NCI-H2081 treated with DMSO at 0.1 percent for 48 hours (cell line): ENCODE measurements at regions not wholly inside any gene's neighbourhood (a gene's known extent, or its start where the extent isn't known, plus 50 kb on each side); places are given as distances from the start of the nearest gene placed in this dataset.
"Not testable (repeated sequence)": the region's sequence is repeated elsewhere in the genome, so short reads cannot be mapped to it uniquely, and the experiment has no call there.

Experiments
- DNase-seq: peaks from one replicate; lab custom pipeline; 2025; lab: John Stamatoyannopoulos, UW

DNA sequence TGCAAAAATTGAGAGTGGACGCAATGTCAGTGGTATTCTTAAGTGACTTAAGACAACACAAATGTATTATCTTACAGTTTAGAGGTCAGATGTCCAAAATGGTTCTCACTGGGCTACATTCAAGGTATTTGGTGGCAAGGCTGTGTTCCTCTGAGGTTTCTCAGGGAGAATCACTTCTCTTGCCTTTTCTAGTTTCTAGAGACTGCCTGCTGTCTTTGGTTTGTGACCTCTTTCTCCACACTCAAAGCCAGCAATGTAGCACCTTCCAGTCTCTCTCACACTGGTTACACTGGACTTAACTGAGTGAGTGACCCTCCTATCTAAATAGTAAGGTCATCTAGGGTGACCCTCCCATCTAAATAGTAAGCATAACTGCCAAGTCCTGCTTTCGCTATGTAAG is 613.2 kb upstream of the COBL start:
- DNase-seq = no peak

DNA sequence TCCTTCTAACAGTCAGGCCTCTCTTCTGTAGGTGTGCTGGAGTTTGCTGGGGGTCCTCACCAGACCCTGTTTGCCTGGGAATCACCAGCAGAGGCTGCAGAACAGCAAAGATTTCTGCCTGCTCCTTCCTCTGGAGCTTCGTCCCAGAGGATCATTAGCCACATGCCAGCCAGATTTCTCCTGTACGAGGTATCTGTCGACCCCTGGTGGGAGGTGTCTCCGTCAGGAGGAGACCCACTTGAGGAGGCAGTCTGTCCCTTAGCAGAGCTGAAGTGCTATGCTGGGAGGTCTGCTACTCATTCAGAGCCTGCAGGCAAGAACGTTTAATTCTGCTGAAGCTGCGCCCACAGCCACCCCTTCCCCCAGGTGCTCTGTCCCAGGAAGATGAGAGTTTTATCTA is 611.1 kb upstream of the COBL start:
- no peak for DNase-seq

DNA sequence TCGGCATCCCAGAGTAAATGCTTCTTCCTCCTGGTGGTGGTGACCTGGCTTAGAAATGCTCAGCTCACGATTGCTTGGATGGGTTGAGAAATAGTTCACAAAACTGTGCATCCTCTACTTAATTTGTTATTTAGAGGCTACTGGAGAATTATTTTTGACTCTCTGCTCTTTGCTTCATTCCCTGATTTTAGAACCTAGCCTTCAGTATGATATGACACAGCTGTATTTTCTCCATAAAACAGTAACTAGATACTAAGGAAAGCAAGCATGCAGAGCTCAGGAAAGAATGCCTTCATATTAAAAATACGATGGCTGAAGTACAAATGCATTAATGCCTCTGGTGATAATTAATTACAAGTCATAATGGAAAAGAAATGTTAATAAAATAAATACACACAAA is 602.0 kb upstream of the COBL start:
- DNase-seq = no peak

DNA sequence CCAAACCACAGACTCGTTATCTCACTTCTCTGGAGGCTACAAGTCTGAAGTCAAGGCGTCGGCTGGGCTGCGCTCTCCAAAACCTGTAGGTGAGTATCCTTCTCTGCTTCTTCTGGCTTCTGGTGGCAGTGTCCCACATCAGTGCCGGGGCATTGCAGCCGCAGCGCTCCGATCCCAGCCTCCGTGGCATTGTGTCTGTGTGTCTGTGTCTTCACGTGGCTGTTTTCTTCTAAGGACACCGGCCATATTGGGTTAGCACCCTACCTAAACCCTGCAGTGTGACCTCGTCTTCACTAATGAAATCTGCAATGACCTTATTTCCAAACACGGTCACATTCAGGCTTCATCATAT is 584.9 kb upstream of the COBL start:
- DNase-seq = no peak

DNA sequence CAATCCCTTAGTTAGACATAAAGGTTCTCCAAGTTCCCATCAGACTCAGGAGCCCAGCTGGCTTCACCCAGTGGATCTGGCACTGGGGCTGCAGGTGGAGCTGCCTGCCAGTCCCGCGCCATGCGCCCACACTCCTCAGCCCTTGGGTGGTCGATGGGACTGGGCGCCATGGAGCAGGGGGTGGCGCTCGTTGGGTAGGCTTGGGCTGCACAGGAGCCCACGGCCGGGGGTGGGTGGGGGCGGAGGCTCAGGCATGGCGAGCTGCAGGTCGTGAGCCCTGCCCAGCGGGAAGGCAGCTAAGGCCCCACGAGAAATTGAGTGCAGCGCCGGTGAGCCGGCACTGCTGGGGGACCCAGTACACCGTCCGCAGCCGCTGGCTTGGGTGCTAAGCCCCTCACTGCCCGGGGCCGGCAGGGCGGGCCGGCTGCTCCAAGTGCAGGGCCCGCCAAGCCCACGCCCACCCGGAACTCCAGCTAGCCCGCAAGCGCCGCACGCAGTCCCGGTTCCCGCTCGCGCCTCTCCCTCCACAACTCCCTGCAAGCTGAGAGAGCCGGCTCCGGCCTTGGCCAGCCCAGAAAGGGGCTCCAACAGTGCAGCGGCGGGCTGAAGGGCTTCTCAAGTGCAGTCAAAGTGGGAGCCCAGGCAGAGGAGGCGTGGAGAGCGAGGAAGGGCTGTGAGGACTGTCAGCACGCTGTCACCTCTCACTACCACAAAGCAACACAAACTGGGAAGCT is 584.3 kb upstream of the COBL start:
- not testable (repeated sequence) for DNase-seq

DNA sequence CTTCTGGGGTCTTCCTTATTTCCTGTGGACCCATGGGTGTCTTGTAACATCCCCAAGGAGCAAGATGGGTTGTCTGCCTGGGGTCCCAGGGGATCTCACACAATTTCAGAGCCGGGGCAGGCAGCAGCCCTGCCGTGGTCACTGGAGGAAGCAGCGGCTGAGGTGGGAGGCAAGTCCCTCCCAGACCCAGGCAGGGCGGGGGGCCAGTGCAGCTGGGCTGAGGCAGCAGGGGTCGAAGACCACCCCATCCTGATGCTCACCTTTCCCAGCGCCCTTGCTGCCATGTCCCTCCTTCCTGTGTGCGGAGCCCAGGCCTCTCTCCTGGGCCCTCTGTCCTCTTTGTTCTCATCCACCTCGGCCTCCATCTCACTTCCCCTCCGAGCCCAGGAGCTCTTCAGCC is 583.0 kb upstream of the COBL start:
- no peak for DNase-seq

DNA sequence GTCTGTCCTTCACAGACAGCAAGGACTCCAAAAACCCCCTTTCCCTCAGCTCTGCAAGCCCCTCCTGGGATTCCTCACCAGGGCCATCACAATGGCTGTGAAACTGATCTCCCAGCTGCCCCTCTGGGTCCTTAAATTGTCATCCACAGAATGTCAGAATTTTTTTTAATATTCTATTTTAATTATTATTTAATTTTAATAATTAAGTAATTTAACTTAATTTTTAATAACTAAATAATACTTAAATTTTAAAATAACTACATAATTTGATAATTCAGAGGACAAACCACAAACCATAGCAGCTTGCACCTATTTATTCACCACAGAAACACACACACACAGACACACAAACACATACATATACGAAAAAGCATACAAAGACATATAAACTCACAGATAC is 565.8 kb upstream of the COBL start:
- no peak for DNase-seq

DNA sequence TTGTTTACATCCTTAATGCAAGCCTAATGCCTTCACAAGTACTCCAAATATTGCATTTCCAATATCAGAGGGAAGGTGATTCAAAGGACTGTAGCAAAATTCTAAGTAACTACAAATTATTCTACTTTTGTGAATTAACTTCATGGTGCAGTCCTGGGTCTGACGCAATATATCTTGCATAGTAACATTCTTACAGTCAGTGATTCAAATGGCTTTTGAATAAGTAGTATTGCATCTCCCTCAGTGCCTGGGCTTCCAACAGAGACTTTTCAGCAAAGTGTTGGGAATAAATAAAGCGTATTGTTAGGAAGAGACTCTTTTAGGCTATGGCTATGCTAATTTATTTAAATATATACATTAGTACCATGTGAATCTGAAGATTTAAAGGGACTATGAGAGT is 564.7 kb upstream of the COBL start:
- no peak for DNase-seq

DNA sequence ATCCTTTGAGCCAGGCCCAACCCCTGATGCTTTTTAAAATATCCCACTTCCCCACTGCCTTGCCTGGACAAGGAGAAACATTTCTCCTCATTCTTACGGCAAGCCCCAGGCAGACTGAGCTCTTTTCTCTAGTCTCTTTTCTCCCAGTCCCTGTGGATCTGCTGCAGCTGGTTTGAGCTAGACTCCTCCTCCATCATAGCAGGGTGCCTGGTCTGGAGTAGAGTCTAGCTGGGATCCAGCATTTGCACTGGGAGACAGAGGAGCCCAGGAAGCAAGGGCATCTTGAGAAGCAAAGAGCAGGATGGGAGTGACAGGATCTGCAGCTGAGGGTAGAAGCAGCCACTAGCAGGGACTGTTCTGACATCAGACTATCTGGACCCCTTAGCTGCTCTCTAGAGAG is 562.3 kb upstream of the COBL start:
- DNase-seq = no peak

DNA sequence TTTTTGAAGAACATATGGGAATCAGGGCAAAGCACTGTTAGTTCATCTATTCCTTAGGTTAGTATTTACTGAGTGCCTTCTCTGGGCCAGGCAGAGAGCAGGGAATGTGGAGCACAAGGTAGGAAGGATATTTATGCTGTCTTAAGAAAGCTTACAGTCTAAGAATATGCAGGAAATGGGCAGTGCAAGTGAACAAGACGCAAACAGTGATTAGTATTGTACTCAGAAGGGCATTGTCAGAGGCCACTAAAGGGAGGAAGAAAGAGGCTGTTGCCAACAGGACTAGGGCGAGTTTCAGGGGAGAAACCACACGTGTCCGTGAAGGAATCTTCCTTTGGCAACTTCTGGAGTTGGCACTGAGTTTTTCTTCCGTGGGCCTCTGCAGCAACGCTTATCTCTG is 552.8 kb upstream of the COBL start:
- DNase-seq = no peak

DNA sequence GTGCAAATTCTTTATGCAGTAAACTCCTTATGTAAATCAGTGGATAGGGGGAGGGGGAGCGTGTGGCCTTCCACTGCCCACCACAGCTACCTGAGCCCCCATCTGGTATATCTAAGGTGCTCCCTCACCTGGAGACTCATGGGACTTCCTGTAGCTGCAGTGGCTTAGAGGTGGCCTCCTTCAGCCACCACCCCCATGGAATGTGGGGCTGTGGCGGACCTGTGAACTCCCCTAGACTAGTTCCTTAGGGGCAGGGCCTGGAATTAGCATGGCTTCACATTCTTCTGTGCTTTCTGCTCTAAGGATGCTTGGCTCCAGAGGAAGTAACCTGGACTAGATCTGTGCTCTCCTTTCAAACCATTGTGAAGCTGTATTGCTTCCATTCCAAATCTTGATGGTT is 550.5 kb upstream of the COBL start:
- no peak for DNase-seq

DNA sequence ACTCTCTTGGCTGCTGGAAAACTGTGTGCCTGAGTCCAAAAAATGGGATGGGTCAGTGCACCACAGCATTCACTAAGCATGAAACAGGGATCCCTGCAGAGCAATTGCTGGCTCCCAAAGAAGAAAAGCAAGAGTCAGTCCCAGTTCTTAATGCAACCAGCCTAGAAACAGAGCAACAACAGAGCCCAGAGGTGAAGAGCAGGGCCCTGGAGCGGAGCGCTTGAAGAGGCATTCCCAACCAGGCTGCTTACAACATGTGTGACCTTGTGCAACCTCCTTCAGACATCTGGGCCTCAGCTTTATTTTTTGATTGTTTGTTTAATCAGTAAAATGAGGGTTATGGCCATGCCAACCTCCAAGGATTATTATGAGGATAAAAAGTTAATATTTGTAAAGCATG is 543.7 kb upstream of the COBL start:
- no peak for DNase-seq

DNA sequence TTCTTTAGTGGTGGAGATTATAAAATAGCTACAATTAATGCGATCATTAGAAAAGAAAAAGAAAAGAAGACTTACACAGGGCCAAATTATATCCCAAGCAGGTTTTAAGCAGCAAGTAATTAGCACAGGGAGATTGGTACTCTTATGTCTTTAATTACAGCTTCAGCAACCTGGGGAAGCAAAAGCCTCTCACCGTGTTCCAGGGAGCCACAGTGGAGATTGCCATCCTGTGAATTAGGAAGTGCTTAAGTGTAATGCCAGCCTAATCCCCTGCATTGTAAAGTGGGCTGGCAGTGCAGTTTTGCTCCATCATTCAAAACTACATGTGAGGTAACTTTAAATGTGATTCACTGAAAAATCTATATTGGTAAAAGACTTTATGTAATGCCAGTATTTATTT is 533.5 kb upstream of the COBL start:
- no peak for DNase-seq

DNA sequence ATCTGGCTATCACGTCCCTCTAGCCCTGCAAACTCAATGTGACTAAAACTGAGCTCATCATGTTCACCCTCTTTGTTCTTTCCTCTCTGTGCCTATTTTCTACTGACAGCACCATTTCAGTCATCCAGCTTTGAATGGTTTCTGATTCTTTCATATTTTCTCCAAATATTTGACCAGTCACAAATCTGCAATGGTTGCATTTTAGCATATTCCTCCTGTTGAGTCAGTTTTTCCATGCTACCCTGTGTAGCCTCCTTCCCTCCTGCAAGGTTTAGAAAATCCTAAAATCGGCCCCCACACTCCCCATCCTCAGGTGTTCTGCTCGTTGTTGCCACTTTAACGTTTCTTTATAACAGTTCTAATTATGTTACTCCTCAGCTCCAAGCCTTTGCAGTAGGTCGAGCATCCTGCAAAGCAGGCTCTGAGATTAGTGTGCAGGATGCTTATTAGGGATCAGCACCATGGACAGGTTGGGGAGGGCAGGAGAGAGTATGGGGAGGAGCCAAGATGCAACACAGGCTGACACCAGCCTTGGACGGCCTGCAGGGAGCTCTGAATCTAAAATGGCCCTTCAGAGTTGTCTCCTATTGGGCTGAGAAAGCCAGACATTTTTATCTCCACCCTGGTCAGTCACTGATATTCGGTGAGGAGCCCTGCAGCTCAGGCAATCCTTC is 531.0 kb upstream of the COBL start:
- DNase-seq = no peak

DNA sequence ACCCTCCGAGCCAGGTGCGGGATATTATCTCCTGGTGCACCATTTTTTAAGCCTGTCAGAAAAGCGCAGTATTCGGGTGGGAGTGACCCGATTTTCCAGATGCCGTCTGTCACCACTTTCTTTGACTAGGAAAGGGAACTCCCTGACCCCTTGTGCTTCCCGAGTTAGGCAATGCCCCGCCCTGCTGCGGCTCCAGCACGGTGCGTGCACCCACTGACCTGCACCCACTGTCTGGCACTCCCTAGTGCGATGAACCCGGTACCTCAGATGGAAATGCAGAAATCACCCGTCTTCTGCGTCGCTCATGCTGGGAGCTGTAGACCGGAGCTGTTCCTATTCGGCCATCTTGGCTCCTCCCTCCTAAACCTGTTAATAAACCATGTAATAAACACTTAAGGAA is 522.5 kb upstream of the COBL start:
- DNase-seq = not testable (repeated sequence)

DNA sequence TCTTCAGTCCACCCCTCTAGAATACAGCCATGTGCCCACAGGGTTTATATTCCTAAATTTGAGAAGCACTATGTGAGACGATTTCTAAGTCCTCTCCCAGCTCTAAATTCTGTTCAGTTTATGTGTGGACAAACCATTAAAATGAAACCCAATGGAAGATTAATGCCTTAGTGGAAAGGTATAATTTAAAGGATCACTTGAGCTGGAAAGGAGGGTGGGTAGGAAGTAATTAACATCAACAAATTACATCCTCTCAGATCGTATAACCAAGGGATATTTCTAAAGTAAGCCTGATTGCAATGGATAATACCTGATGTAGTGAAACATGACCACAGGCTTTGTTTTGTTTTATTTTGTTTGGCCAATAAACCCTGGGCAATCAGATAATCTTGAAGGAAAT is 511.0 kb upstream of the COBL start:
- DNase-seq = peak; percentile 4

DNA sequence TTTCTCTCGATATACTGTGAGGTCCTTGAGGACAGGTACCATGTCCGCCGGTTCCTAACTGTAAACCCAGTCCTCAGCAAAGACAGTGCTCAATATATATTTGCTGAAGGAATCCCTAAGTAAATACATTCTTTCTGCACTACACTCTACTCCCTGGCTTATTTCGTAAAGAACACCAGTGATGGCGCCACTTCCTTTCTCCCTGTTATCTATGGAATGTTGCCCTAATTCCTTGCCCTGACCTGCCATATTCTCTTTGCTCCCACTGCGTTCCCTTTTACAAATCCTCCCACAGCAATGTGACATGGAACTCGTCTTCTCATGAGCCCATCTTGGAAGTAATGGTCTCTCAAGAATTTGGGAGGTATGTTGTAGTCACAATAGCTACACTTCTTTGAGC is 507.4 kb upstream of the COBL start:
- no peak for DNase-seq

DNA sequence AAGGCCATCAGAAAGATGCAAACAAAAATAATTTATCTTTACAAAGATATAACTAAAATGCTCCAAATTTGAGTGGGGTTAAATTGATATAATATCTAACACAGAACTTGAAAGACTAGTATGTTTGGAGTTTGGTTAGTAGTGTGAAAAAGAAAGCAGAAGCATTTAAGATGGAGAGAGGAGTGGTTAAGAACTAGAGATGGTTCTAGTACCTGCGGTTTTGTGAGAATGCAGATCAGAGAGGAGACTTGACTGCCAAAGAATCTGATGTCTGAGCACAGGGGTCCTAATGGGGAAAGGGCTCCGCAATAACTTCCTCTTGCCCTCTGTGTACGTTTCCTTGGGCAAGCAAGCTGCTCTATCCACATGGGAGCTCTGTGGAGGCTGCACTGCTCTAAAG is 506.8 kb upstream of the COBL start:
- no peak for DNase-seq

DNA sequence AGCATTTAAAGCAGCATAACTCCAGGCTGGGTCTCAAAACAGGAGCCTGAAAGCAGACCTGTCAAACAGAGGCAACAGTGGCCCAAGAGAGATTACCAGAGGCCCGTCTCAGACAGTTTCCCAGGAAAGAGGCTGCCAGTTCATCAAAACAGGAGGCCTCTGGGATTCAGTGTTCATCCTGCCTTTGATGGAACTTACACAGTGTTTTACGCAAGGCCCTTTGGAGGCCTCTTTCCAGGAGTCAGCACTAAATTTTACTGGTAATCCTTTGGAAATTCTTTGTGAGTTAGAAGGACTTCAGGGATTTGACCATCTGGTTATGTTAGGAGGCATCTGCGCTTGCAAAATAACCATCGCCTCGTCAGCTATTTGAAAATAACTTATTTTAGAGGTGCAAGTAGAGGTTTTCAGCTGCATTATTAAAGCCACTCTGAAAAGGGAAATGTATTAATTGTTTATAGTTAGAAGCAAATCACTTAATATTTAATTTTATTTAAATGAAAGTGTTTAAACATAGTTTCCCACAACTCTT is 501.2 kb upstream of the COBL start:
- no peak for DNase-seq

DNA sequence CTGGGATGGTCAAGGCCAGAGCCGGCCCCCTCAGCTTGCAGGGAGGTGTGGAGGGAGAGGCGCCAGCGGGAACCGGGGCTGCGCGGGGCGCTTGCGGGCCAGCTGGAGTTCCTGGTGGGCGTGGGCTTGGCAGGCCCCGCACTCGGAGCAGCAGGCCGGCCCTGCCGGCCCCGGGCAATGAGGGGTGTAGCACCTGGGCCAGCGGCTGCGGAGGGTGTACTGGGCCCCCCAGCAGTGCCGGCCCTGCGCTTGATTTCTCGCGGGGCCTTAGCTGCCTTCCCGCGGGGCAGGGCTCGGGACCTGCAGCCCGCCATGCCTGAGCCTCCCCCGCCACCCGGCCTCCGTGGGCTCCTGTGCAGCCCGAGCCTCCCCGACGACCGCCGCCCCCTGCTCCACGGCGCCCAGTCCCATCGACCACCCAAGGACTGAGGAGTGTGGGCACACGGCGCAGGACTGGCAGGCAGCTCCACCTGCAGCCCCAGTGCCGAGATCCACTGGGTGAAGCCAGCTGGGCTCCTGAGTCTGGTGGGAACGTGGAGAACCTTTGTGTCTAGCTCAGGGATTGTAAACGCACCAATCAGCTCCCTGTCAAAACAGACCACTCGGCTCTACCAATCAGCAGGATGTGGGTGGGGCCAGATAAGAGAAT is 489.3 kb upstream of the COBL start:
- DNase-seq = not testable (repeated sequence)

DNA sequence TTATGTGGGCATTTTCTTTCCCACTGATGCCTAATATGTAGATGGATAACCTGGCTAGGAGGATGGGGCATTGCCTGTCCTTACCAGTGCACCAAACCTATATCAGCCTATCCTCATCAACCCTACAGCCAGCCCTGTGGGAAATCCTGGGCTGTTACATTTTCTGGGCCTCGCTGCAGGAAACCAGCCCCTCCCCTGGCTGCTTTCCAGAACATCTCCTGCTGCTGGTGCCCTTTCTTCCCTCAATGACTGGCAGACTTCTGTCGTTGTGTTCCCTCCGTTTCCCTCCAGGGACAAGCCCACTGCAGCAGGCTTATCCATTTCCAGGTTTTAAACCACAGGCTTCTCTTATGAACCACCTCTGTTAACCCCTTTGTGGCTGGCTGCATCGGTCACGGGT is 486.1 kb upstream of the COBL start:
- no peak for DNase-seq

DNA sequence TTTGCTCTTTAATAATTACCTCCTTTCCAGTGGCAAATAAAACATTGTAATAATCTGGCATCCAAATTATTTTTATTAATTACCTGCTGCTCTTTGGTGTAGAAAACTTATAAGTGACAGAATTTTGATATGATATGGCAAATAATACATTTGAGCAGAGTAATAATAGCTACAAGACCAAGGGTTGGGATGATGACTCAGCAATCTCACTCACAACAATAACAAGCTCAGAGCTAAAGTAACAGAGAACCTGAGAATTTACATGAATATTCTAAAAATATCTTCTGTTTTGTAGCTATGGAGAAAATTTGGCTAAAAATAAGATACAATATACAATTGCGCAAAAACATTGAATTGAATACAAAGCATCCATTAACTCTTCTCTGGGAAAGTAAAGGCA is 480.8 kb upstream of the COBL start:
- no peak for DNase-seq

DNA sequence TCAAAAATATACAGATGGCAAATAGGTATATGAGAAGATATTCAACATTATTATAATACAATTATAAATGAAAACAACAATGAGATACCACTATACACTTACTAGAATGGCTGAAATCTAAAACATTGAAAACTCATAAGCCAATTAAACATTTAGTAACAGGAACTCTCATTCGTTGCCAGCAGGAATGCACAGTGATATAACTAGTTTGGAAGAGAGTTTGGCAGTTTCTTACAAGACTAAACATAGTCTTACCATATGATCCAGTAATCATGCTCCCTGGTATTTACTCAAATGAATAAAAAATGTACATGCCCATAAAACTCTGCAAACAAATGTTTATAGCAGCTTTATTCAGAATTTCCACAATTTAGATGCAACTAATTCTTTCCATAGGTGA is 476.2 kb upstream of the COBL start:
- no peak for DNase-seq
